ENCODE measurements at regions not wholly inside any gene's neighbourhood (a gene's known extent, or its start where the extent isn't known, plus 50 kb on each side); places are given as distances from the start of the nearest gene placed in this dataset.

DNA sequence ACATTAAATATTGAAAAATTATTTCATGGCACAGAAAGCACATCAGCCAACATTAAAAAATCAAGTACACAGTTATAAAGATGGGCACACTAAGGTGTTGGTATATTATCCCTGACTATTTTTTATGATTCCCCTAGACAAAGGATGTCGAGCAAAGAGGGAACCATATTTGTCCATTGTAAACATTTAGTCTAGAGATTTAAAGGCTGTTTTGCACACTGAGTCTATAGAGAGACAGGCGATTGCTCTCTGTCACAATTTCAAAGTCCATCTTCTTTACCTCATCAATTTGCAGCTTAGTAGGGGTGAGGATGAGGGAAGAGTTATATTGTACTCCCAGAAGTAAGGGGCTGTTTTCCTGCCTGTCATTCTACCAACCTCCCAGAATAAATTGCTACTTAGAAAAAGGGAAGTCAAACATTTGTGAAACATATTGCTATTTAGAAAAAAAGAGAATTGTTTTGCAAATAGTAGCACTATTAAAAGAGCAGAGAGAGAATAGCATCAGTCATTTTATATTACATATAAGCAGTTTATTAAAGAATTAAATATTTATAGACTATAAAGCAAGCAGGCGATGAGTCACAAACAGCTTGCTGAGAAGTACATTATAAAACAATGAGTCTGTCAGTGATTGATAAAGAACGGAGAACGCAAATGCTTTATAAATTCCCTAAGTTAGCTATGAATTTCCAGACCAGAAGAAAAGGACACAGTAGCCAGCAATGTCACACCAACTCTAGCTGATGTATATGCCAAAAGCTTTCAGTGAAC, 270.6 kb upstream of the PMFBP1 start:
- TF ChIP-seq, protein P1, sequence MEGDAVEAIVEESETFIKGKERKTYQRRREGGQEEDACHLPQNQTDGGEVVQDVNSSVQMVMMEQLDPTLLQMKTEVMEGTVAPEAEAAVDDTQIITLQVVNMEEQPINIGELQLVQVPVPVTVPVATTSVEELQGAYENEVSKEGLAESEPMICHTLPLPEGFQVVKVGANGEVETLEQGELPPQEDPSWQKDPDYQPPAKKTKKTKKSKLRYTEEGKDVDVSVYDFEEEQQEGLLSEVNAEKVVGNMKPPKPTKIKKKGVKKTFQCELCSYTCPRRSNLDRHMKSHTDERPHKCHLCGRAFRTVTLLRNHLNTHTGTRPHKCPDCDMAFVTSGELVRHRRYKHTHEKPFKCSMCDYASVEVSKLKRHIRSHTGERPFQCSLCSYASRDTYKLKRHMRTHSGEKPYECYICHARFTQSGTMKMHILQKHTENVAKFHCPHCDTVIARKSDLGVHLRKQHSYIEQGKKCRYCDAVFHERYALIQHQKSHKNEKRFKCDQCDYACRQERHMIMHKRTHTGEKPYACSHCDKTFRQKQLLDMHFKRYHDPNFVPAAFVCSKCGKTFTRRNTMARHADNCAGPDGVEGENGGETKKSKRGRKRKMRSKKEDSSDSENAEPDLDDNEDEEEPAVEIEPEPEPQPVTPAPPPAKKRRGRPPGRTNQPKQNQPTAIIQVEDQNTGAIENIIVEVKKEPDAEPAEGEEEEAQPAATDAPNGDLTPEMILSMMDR (IDR thresholded peaks at IDR 0.05; ENCODE audit: unreplicated experiment in 3 of 3), result no peak
- Mint-ChIP-seq H3K4me3 (no peak overlapping the region), H3K4me1 (no peaks in the 10 kb centered on the region), H3K36me3 (ENCODE audit: low read depth) (peaks cover 4% of the 10 kb centered on the region), H3K9me3 (peaks cover 35% of the 10 kb centered on the region), H3K27ac (no peak overlapping the region), H3K27me3 (ENCODE audit: low read depth) (no peaks in the 10 kb centered on the region)

DNA sequence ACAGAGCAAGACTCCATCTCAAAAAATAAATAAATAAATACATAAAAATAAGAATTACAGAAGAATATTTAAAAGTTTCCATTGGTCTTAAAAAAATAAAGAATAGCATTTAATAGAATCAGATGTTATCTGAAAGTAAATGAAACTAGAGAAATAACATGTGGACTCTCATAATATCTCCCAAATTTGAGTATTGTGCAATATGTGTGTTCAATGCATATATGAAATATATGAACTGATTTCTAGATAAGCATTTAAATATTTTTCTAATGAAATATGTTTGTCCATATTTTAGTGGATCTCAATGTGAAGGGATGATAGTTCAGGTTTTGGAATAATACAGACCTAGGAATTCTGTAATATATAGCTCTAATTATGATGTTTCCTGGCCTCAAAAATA, 265.9 kb upstream of the PMFBP1 start:
- peaks cover 45% of the 10 kb centered on the region for H3K9me3 Mint-ChIP-seq
- H3K27me3 Mint-ChIP-seq (ENCODE audit: low read depth), result no peaks in the 10 kb centered on the region
- H3K36me3 Mint-ChIP-seq (ENCODE audit: low read depth), result peaks cover 34% of the 10 kb centered on the region
- H3K4me1 Mint-ChIP-seq, result no peaks in the 10 kb centered on the region
- no peak overlapping the region for H3K27ac Mint-ChIP-seq
- TF ChIP-seq, protein P1 (IDR thresholded peaks at IDR 0.05; ENCODE audit: unreplicated experiment in 3 of 3), result no peak
- no peak overlapping the region for H3K4me3 Mint-ChIP-seq

DNA sequence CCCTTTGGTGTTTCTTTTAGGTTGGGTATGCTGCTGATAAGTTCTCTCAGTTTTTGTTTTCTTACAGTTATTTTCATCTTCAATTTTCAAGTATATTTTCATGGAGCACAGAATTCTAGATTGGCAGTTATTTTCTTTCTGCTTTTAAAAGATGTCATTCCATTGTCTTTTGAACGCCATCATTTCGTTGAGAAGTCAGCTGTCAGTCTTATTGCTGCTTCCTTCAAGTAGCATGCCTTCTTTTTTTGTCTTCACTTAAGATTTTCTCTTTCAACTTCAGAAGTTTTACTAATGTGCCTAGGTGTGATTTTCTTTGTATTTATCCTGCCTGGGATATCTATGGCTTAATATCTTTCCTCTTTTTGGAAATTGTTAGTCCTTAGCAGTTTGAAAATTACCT, 262.2 kb upstream of the PMFBP1 start:
- no peak overlapping the region for H3K4me3 Mint-ChIP-seq

GRCh38 chr16:72430121-72430520, 258.2 kb upstream of the PMFBP1 start:
- Mint-ChIP-seq H3K27ac (no peak overlapping the region), H3K27me3 (ENCODE audit: low read depth) (no peaks in the 10 kb centered on the region), H3K4me3 (no peak overlapping the region), H3K9me3 (peaks cover 21% of the 10 kb centered on the region), H3K4me1 (no peaks in the 10 kb centered on the region), H3K36me3 (ENCODE audit: low read depth) (peaks cover 16% of the 10 kb centered on the region)
- TF ChIP-seq, protein P1 (IDR thresholded peaks at IDR 0.05; ENCODE audit: unreplicated experiment in 3 of 3), result no peak

More for the DNA sequence above, 262.2 kb upstream of the PMFBP1 start:
- peaks cover 36% of the 10 kb centered on the region for H3K9me3 Mint-ChIP-seq
- H3K36me3 Mint-ChIP-seq (ENCODE audit: low read depth), result peaks cover 30% of the 10 kb centered on the region
- H3K4me1 Mint-ChIP-seq, result no peaks in the 10 kb centered on the region
- TF ChIP-seq, protein P1 (IDR thresholded peaks at IDR 0.05; ENCODE audit: unreplicated experiment in 3 of 3), result no peak
- no peaks in the 10 kb centered on the region for H3K27me3 Mint-ChIP-seq (ENCODE audit: low read depth)
- no peak overlapping the region for H3K27ac Mint-ChIP-seq

DNA sequence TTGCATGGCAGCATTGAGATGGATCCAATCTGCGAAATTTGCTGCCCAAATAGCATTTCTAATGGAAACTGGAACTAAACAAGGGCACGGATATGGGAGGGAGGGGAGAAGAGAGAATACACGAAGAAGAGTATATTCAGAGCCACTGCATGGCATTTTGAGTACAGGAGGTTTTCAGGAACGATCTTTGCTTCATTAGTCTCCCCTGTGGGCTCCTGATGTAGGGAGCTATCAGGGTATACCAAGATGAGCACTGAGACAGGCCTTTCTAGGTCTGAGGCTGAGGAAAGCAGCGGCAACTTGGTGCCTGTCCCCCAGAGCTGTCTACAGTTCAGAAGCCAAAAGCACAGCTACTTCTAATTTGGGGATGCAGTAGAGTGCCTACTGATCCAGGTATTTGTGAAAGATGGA, 257.7 kb upstream of the PMFBP1 start:
- TF ChIP-seq, protein P1 (IDR thresholded peaks at IDR 0.05; ENCODE audit: unreplicated experiment in 3 of 3), result no peak
- H3K36me3 Mint-ChIP-seq (ENCODE audit: low read depth), result peaks cover 15% of the 10 kb centered on the region
- H3K9me3 Mint-ChIP-seq, result peaks cover 16% of the 10 kb centered on the region
- H3K27me3 Mint-ChIP-seq (ENCODE audit: low read depth), result no peaks in the 10 kb centered on the region
- H3K4me3 Mint-ChIP-seq, result no peak overlapping the region
- no peaks in the 10 kb centered on the region for H3K4me1 Mint-ChIP-seq
- H3K27ac Mint-ChIP-seq, result no peak overlapping the region

Measured in nephron (organoid).